ENCODE measurements at regions not wholly inside any gene's neighbourhood (a gene's known extent, or its start where the extent isn't known, plus 50 kb on each side); places are given as distances from the start of the nearest gene placed in this dataset.

GRCh38 chr3:31263897-31264296 is 268.8 kb upstream of the STT3B start:
- Histone ChIP-seq H3K9me3 (no peaks in the 10 kb centered on the region), H3K27me3 (no peaks in the 10 kb centered on the region), H3K27ac (no peak overlapping the region), H3K4me3 (no peak overlapping the region), H3K4me1 (no peaks in the 10 kb centered on the region), H3K36me3 (no peaks in the 10 kb centered on the region)
- no peak for TF ChIP-seq POLR2AphosphoS5 (IDR thresholded peaks at IDR 0.05)
- TF ChIP-seq EP300 (IDR thresholded peaks at IDR 0.05), result no peak
- no peak for TF ChIP-seq POLR2A (IDR thresholded peaks at IDR 0.05)
- TF ChIP-seq CTCF (IDR thresholded peaks at IDR 0.05), result no peak
- 31 to 43% (median 37%) methylated on average over 1 of the region's 1 CpG for WGBS, 5 donors
- intact Hi-C loops (cut with DNase I; ENCODE audit: low total_unique reads), result no loop called here
- DNase-seq, result no peak

GRCh38 chr3:31265646-31266428 is 266.9 kb upstream of the STT3B start:
- no peaks in the 10 kb centered on the region for H3K4me1 ChIP-seq
- no peaks in the 10 kb centered on the region for H3K9me3 ChIP-seq
- H3K27ac ChIP-seq, result no peak overlapping the region
- WGBS, 5 donors, result 72 to 87% (median 80%) methylated on average over 5 of the region's 5 CpGs
- DNase-seq, result no peak
- H3K27me3 ChIP-seq, result no peaks in the 10 kb centered on the region
- intact Hi-C loops (cut with DNase I; ENCODE audit: low total_unique reads), result no loop called here
- no peak overlapping the region for H3K4me3 ChIP-seq
- TF ChIP-seq EP300 (IDR thresholded peaks at IDR 0.05) (no peak), CTCF (IDR thresholded peaks at IDR 0.05) (no peak), POLR2AphosphoS5 (IDR thresholded peaks at IDR 0.05) (no peak), POLR2A (IDR thresholded peaks at IDR 0.05) (no peak)
- no peaks in the 10 kb centered on the region for H3K36me3 ChIP-seq

GRCh38 chr3:31268868-31269267 is 263.9 kb upstream of the STT3B start:
- DNase-seq, result no peak
- no peaks in the 10 kb centered on the region for H3K27me3 ChIP-seq
- H3K9me3 ChIP-seq, result no peaks in the 10 kb centered on the region
- H3K4me3 ChIP-seq, result no peak overlapping the region
- TF ChIP-seq CTCF (IDR thresholded peaks at IDR 0.05) (no peak), POLR2AphosphoS5 (IDR thresholded peaks at IDR 0.05) (no peak), POLR2A (IDR thresholded peaks at IDR 0.05) (no peak), EP300 (IDR thresholded peaks at IDR 0.05) (no peak)
- no peak overlapping the region for H3K27ac ChIP-seq
- no peaks in the 10 kb centered on the region for H3K36me3 ChIP-seq
- H3K4me1 ChIP-seq, result peaks cover 0 to under 1% (median 0%) of the 10 kb centered on the region in 4 donors
- WGBS, 5 donors, result 77 to 89% (median 86%) methylated on average over 7 of the region's 7 CpGs
- intact Hi-C loops (cut with DNase I; ENCODE audit: low total_unique reads), result no loop called here

GRCh38 chr3:31270010-31270409 is 262.7 kb upstream of the STT3B start:
- intact Hi-C loops (cut with DNase I; ENCODE audit: low total_unique reads), result no loop called here
- Histone ChIP-seq H3K4me3 (no peak overlapping the region), H3K27ac (no peak overlapping the region), H3K4me1 (peaks cover 3 to 12% (median 6%) of the 10 kb centered on the region in 4 donors), H3K27me3 (no peaks in the 10 kb centered on the region), H3K9me3 (no peaks in the 10 kb centered on the region), H3K36me3 (no peaks in the 10 kb centered on the region)
- TF ChIP-seq CTCF (IDR thresholded peaks at IDR 0.05) (no peak), POLR2AphosphoS5 (IDR thresholded peaks at IDR 0.05) (no peak), POLR2A (IDR thresholded peaks at IDR 0.05) (no peak), EP300 (IDR thresholded peaks at IDR 0.05) (no peak)
- no peak for DNase-seq

Data from stomach (tissue), 8 donors.